ENCODE measurements at regions not wholly inside any gene's neighbourhood (a gene's known extent, or its start where the extent isn't known, plus 50 kb on each side); places are given as distances from the start of the nearest gene placed in this dataset.

DNA sequence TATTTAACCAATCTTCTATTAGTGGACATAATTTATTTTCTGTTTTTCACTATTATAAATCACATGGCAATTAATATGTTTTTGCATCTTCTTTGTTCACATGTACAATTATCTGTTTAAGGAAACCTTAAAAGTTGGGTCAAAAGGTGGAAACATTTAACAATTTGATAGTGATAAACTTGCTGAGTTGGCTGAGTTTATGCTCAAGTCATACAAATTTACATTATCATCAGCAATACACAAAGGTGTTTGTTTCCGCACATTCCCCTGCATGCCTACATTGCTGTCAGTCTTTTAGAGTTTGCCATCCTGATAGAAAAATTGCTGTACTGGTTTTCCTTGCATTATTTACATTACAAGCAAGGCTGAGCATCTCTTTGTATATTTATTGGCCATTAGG is 139.5 kb downstream of the KCNRG start:
- Histone ChIP-seq H3K27me3 (ENCODE audit: control insufficient read depth, insufficient read depth, low read length) (no peaks in the 10 kb centered on the region), H3K4me3 (ENCODE audit: low read depth, low read length) (no peak overlapping the region), H3K36me3 (ENCODE audit: control insufficient read depth, insufficient read depth, low read length) (no peaks in the 10 kb centered on the region)
- no peak for DNase-seq (ENCODE audit: low read depth)
- TF ChIP-seq, protein P1, sequence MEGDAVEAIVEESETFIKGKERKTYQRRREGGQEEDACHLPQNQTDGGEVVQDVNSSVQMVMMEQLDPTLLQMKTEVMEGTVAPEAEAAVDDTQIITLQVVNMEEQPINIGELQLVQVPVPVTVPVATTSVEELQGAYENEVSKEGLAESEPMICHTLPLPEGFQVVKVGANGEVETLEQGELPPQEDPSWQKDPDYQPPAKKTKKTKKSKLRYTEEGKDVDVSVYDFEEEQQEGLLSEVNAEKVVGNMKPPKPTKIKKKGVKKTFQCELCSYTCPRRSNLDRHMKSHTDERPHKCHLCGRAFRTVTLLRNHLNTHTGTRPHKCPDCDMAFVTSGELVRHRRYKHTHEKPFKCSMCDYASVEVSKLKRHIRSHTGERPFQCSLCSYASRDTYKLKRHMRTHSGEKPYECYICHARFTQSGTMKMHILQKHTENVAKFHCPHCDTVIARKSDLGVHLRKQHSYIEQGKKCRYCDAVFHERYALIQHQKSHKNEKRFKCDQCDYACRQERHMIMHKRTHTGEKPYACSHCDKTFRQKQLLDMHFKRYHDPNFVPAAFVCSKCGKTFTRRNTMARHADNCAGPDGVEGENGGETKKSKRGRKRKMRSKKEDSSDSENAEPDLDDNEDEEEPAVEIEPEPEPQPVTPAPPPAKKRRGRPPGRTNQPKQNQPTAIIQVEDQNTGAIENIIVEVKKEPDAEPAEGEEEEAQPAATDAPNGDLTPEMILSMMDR (IDR thresholded peaks at IDR 0.05; ENCODE audit: insufficient read depth, low read depth, low read length), result no peak
- POLR2A ChIA-PET, result no interaction called here
- CTCF ChIA-PET, result no interaction called here

DNA sequence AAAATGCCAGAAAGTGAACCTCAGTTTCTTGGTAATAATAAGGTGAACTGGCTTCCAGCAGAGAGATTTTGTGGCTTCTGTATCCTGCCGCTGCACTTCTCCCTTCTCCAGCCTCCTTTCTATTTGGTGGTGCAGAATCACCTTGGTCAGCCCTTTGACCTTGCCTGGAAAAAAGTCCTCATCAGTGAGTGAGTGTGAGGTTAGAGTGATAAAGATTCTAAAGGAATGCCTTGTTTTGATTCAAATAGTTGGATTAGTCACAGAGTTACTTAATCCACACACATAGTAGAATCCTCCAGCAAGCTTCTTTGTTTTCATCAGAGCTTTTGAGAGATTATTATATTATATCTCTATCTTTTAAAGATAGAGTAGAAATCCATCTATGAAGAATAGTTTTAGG is 140.9 kb downstream of the KCNRG start:
- ChIA-PET CTCF (interaction anchor here (1.0 kb wide), 1 partner anchor 69 kb away, joined by 4 read pairs; no protein-coding TSS in a partner anchor), POLR2A (no interaction called here)
- H3K4me3 ChIP-seq (ENCODE audit: low read depth, low read length), result no peak overlapping the region
- H3K36me3 ChIP-seq (ENCODE audit: control insufficient read depth, insufficient read depth, low read length), result no peaks in the 10 kb centered on the region
- TF ChIP-seq, protein P1 (IDR thresholded peaks at IDR 0.05; ENCODE audit: insufficient read depth, low read depth, low read length), result no peak
- no peaks in the 10 kb centered on the region for H3K27me3 ChIP-seq (ENCODE audit: control insufficient read depth, insufficient read depth, low read length)
- DNase-seq (ENCODE audit: low read depth), result no peak

DNA sequence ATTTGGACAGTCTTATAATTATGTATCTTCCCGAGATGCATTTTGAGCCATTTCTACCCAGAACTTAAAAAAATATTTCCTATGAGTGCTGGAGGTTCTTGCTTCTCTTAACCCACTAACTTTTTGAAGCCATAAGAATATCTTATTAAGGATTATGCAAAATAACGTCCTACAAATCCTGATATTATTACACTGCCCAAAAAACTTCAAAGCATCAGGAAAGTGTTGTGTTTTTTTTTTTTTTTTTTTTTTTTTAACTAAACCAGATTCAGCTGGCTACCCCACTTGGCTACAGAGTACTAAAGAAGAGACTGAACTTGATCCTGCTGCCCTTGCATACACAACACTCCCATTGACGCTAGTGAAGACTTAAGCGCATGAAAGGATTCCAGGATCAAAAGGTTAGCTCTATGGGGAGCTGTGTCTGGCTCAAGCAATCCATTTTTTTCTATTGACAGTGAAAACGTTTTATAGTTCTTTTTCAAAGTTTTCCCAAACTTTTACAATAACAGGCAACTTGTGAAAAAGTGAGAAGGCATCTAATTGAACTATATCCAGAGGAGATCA is 141.4 kb downstream of the KCNRG start:
- Histone ChIP-seq H3K4me3 (ENCODE audit: low read depth, low read length) (no peak overlapping the region), H3K36me3 (ENCODE audit: control insufficient read depth, insufficient read depth, low read length) (no peaks in the 10 kb centered on the region), H3K27me3 (ENCODE audit: control insufficient read depth, insufficient read depth, low read length) (no peaks in the 10 kb centered on the region)
- ChIA-PET POLR2A (no interaction called here), CTCF (interaction anchor here (1.0 kb wide), 1 partner anchor 68 kb away, joined by 4 read pairs; no protein-coding TSS in a partner anchor)
- no peak for DNase-seq (ENCODE audit: low read depth)
- TF ChIP-seq, protein P1 (IDR thresholded peaks at IDR 0.05; ENCODE audit: insufficient read depth, low read depth, low read length), result no peak

DNA sequence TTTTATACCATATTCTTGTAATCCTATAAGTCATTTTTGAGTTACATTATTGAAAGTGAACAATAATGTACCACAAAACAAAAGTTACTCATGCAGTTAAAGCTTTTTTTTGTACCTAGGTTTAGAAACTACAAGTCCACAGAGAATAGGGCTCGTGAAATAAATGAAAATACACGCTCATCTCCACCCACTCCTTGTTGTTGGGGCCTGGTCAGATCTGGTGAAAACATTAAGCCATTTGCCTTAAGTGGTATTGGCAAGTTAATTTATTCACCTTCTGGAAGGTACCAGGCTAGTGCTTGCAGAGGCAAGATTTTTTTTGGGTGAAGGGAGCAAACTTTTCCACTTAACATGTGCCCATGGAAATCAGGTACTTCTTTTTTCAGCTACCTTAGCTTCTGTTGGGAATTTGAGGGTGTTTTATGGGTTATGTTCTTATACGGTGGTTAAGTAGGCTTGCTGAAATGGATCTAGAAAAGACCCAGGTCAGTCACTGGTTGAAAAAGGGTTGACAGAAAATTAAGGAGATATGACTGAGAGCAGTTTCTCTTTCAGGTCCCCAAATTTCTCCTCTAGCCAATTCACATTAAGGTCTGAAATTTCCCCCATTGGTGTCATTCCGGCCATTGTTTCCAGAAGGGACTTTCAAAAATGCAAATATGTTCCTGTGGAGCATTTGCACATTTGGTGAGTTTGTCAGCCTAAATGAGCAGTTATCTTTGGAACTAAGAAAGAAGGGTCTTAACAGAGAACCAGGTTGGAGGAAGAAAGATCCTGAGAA is 143.3 kb downstream of the KCNRG start:
- Histone ChIP-seq H3K27me3 (ENCODE audit: control insufficient read depth, insufficient read depth, low read length) (no peaks in the 10 kb centered on the region), H3K36me3 (ENCODE audit: control insufficient read depth, insufficient read depth, low read length) (no peaks in the 10 kb centered on the region), H3K4me3 (ENCODE audit: low read depth, low read length) (no peak overlapping the region)
- DNase-seq (ENCODE audit: low read depth), result no peak
- TF ChIP-seq, protein P1 (IDR thresholded peaks at IDR 0.05; ENCODE audit: insufficient read depth, low read depth, low read length), result no peak
- ChIA-PET CTCF (interaction anchor here (1.1 kb wide), 2 partner anchors 9 to 81 kb away, joined by 3 to 4 read pairs; no protein-coding TSS in a partner anchor), POLR2A (no interaction called here)

DNA sequence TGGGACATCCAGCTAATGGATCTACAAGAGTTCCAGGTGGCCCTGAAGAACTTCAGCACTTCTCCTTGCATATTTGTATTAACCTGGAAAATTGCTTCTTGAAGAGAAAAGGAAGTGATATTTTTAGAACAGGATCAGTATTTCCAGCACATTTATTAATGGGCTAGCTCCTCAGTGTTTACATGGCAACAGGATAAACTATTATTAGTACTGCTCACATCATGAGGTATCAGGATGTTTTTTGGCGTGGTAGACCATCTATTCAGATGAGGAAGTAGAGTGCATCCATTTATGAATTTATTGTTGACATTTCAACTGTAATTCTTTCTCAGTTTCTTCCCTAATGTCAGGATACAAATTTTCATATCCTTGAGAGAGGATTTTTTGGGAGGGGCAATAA is 144.4 kb downstream of the KCNRG start:
- DNase-seq (ENCODE audit: low read depth), result no peak
- ChIA-PET POLR2A (no interaction called here), CTCF (interaction anchor here (0.6 kb wide), 1 partner anchor 9 kb away, joined by 3 read pairs; no protein-coding TSS in a partner anchor)
- no peaks in the 10 kb centered on the region for H3K27me3 ChIP-seq (ENCODE audit: control insufficient read depth, insufficient read depth, low read length)
- H3K36me3 ChIP-seq (ENCODE audit: control insufficient read depth, insufficient read depth, low read length), result no peaks in the 10 kb centered on the region
- TF ChIP-seq, protein P1 (IDR thresholded peaks at IDR 0.05; ENCODE audit: insufficient read depth, low read depth, low read length), result no peak
- no peak overlapping the region for H3K4me3 ChIP-seq (ENCODE audit: low read depth, low read length)

Data from BJ (cell line).